Activated CD8-positive, alpha-beta T cell treated with anti-CD3 and anti-CD28 coated beads, Interleukin-2, amount 10 ng/mL, durations not matched to agents 7 days and 5 days (primary cell): ENCODE measurements at regions not wholly inside any gene's neighbourhood (a gene's known extent, or its start where the extent isn't known, plus 50 kb on each side); places are given as distances from the start of the nearest gene placed in this dataset.

Experiments used
- ATAC-seq: fragments of 150-1000 bp; cut with Tn5 transposase; one replicate; pipeline ENCODE4 v1.10.0; 2021; ENCODE audit warnings: moderate library complexity
- CTCF ChIA-PET: fragments of 350-600 bp; sonication (Branson Sonifier 250); formaldehyde crosslinking; loops from one replicate; lab custom pipeline; 2021; ENCODE audit warnings: antibody characterized with exemption; lab: Charles Lee
- POLR2A ChIA-PET: fragments of 350-600 bp; sonication (Branson Sonifier 250); formaldehyde crosslinking; loops from one replicate; lab custom pipeline; 2021; ENCODE audit warnings: antibody characterized with exemption; lab: Charles Lee
- DNase-seq: peaks from one replicate; pipeline ENCODE4 v3.0.0-alpha.2; 2020
- H3K27ac Mint-ChIP-seq: one replicate; pipeline ENCODE4 v1.8.0; 2021; ENCODE audit warnings: mild to moderate bottlenecking, mixed read lengths
- H3K27me3 Mint-ChIP-seq: one replicate; pipeline ENCODE4 v1.8.0; 2021; ENCODE audit warnings: low read depth, mixed read lengths
- H3K36me3 Mint-ChIP-seq: one replicate; pipeline ENCODE4 v1.8.0; 2021; ENCODE audit warnings: low read depth, mixed read lengths
- H3K4me1 Mint-ChIP-seq: one replicate; pipeline ENCODE4 v1.8.0; 2021; ENCODE audit warnings: low read depth, mixed read lengths
- H3K4me3 Mint-ChIP-seq: one replicate; pipeline ENCODE4 v1.8.0; 2021; ENCODE audit warnings: mild to moderate bottlenecking, mixed read lengths
- H3K9me3 Mint-ChIP-seq: one replicate; pipeline ENCODE4 v1.8.0; 2022; ENCODE audit warnings: mixed read lengths; ENCODE audit not compliant: insufficient read depth

DNA sequence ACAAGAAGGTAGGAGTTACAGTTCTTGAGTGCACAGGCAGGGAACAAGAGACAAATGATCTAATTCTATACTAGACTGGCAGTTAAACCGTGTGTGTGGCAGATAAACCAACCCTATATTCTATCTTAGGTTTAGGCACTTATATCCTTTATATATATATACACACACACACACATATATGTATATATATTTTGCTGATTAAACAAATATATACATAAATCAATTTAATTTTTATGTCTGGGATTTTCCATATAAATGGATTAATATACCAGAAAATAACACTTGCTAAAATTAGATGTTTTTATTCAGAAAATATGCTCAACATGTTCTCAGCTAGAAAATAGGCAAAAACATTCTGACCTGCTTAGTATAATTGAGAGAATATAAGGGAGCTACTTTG lies 887.9 kb upstream of the KLHL29 start:
- ATAC-seq (no peak), DNase-seq (no peak)
- Mint-ChIP-seq H3K27ac (no peak overlapping the region), H3K27me3 (no peaks in the 10 kb centered on the region), H3K36me3 (no peaks in the 10 kb centered on the region), H3K4me3 (no peak overlapping the region), H3K4me1 (no peaks in the 10 kb centered on the region), H3K9me3 (peaks cover 4% of the 10 kb centered on the region)
- POLR2A ChIA-PET = no interaction called here
- CTCF ChIA-PET = no interaction called here

DNA sequence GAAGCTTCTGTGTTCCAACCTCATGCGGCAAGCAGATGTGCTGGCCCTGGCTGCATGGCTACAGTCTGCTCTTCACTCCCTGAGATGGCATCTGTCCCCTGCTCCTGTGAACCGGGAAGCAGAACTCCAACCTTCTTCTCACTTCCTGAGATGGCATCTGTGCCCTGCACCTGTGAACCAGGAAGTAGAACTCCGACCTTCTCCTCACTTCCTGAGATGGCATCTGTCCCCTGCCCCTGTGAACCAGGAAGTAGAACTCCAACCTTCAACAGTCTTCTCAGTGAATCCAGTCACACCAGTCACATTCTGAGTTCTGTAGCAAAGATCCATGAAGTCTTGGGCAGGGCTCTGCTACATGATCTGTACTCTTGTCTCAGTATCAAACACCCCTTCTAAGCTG lies 887.2 kb upstream of the KLHL29 start:
- ChIA-PET POLR2A (no interaction called here), CTCF (no interaction called here)
- DNase-seq (no peak), ATAC-seq (no peak)
- Mint-ChIP-seq H3K9me3 (peaks cover 4% of the 10 kb centered on the region), H3K36me3 (no peaks in the 10 kb centered on the region), H3K27me3 (no peaks in the 10 kb centered on the region), H3K27ac (no peak overlapping the region), H3K4me3 (no peak overlapping the region), H3K4me1 (no peaks in the 10 kb centered on the region)

DNA sequence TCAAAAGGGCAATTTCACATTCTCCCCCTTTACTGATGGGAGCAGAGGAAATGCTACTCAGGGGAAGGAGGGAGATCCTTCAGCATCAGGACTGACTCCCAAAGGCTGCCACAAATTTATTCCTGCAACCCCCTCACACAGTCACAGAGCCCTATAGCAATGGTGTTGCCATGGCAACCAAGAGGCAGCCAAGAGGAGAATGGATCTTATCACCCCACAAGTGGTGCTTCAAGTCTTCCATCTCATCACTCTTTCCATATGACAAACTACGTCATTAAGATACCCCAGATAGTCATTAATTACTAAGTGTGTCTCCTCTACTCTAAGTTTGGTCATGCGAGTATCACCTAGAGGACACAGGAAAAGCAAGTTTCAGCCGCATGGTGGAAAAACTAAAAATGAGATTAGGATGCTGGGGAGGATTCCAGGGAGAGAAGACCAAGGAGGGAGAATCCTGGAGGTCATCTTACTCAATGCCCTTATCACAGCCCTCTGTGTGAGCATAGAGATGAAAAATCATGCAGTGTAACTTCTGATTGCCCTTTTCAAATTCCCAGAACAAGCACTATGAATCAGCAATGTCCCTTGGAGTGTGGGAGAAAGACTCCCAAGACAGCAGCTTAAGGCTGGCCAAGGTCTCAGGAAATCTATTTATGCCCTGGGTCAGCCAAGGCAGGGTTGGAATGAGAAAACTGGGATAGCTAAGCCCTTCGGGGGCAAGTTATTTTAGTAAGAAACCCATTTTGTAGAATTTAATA lies 885.7 kb upstream of the KLHL29 start:
- H3K36me3 Mint-ChIP-seq = no peaks in the 10 kb centered on the region
- ChIA-PET CTCF (no interaction called here), POLR2A (no interaction called here)
- DNase-seq (no peak), ATAC-seq (no peak)
- H3K4me3 Mint-ChIP-seq = no peak overlapping the region
- H3K4me1 Mint-ChIP-seq = no peaks in the 10 kb centered on the region
- H3K9me3 Mint-ChIP-seq = peaks cover 4% of the 10 kb centered on the region
- H3K27me3 Mint-ChIP-seq = no peaks in the 10 kb centered on the region
- no peak overlapping the region for H3K27ac Mint-ChIP-seq

DNA sequence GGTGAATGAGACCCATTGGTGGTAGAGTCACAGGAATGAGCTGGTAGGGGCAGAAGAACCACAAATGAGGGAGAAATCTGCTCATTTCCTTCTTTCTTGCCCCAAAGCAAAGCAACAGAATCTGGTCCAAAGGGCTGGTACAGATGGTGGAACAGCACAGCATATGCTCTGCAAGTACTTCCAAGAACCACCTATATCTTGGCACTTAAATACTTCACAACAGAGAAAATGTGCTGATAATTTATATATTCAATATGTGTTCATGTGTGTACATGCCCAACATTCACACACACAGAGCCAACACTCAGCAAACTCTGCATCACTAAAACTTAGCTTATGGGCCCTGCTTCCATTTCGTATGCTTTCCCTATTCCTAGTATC lies 884.4 kb upstream of the KLHL29 start:
- no peak overlapping the region for H3K27ac Mint-ChIP-seq
- H3K9me3 Mint-ChIP-seq = peaks cover 3% of the 10 kb centered on the region
- ChIA-PET POLR2A (interaction anchor here (0.6 kb wide), 1 partner anchor 22 kb away, joined by 4 read pairs; no protein-coding TSS in a partner anchor), CTCF (no interaction called here)
- H3K4me3 Mint-ChIP-seq = no peak overlapping the region
- ATAC-seq (no peak), DNase-seq (no peak)
- H3K4me1 Mint-ChIP-seq = no peaks in the 10 kb centered on the region
- no peaks in the 10 kb centered on the region for H3K27me3 Mint-ChIP-seq
- H3K36me3 Mint-ChIP-seq = no peaks in the 10 kb centered on the region

DNA sequence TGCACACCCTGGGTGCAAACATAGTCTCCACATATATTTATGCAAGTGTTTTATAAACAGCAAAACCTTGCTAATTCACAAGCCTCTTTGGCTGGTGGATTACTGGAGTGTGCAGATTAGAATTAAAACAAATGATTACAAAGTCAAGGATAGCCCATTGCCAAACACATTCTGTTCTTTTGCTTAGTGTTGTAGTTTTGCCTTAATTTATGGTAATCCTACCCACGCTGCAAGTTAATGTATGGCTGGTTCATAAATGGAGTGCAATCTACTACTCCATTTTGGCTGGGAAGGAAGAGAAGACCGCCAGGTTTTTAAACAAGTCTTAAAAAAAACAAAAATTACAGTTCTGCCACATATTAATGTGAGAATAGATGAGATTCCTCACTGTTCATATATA lies 883.1 kb upstream of the KLHL29 start:
- DNase-seq (no peak), ATAC-seq (no peak)
- CTCF ChIA-PET = no interaction called here
- no peaks in the 10 kb centered on the region for H3K9me3 Mint-ChIP-seq
- no peaks in the 10 kb centered on the region for H3K4me1 Mint-ChIP-seq
- no peaks in the 10 kb centered on the region for H3K27me3 Mint-ChIP-seq
- POLR2A ChIA-PET = no interaction called here
- H3K4me3 Mint-ChIP-seq = no peak overlapping the region
- H3K36me3 Mint-ChIP-seq = no peaks in the 10 kb centered on the region
- H3K27ac Mint-ChIP-seq = no peak overlapping the region

DNA sequence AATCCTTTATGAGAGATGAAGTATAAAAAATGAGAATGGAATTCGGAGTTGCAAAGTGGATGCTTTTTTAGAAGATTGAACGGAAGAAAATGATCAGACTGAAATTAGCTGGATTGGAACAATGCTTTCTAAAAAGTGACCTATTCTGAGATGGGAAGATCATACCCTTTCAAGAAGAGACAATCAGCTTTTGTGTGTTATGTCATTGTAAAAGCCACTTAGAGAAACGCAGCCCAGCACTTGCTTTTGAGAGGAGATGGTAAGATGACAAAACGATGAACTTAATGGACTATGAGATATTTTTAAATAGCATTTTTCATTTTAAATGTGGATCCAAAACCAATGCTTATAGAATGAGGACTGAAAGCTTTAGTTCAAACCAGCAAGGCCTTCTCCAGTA lies 871.4 kb upstream of the KLHL29 start:
- no peaks in the 10 kb centered on the region for H3K9me3 Mint-ChIP-seq
- no peaks in the 10 kb centered on the region for H3K36me3 Mint-ChIP-seq
- no peak for ATAC-seq
- no peak overlapping the region for H3K27ac Mint-ChIP-seq
- ChIA-PET CTCF (no interaction called here), POLR2A (no interaction called here)
- no peaks in the 10 kb centered on the region for H3K4me1 Mint-ChIP-seq
- no peak for DNase-seq
- H3K4me3 Mint-ChIP-seq = no peak overlapping the region
- no peaks in the 10 kb centered on the region for H3K27me3 Mint-ChIP-seq

GRCh38 chr2:22517141-22517540 lies 867.8 kb upstream of the KLHL29 start:
- H3K27ac Mint-ChIP-seq = no peak overlapping the region
- H3K36me3 Mint-ChIP-seq = no peaks in the 10 kb centered on the region
- no peak overlapping the region for H3K4me3 Mint-ChIP-seq
- H3K27me3 Mint-ChIP-seq = no peaks in the 10 kb centered on the region
- CTCF ChIA-PET = no interaction called here
- ATAC-seq (no peak), DNase-seq (no peak)
- POLR2A ChIA-PET = no interaction called here
- no peaks in the 10 kb centered on the region for H3K4me1 Mint-ChIP-seq
- H3K9me3 Mint-ChIP-seq = peaks cover 4% of the 10 kb centered on the region

DNA sequence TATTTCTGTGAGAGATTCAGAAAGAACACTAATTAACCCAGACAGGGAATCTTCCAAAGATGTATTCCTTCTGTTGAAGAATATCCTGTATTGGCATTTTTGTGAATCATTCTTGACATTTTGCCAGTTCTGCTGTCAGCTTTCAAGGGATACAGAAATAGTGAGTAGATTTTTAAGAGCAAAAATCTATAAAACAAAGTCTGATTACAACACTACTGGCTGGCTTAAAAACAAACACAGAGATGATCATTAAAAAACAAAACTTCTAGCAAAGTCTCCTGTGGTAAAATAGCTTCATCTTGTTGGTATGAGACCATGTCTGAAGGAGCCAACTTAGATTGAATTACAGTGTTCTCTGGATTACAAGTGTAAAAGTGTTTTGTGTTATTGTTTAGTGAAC lies 866.3 kb upstream of the KLHL29 start:
- Mint-ChIP-seq H3K36me3 (no peaks in the 10 kb centered on the region), H3K4me3 (no peak overlapping the region), H3K27ac (no peak overlapping the region), H3K4me1 (no peaks in the 10 kb centered on the region), H3K9me3 (peaks cover 4% of the 10 kb centered on the region), H3K27me3 (no peaks in the 10 kb centered on the region)
- ChIA-PET CTCF (no interaction called here), POLR2A (no interaction called here)
- no peak for DNase-seq
- no peak for ATAC-seq

- Mint-ChIP-seq H3K36me3 (no peaks in the 10 kb centered on the region), H3K4me1 (no peaks in the 10 kb centered on the region), H3K27ac (no peak overlapping the region), H3K4me3 (no peak overlapping the region), H3K27me3 (no peaks in the 10 kb centered on the region), H3K9me3 (peaks cover 4% of the 10 kb centered on the region)
- DNase-seq (no peak), ATAC-seq (no peak)
- POLR2A ChIA-PET = no interaction called here
- CTCF ChIA-PET = no interaction called here
These were observed 864.4 kb upstream of the KLHL29 start for GRCh38 chr2:22520369-22521288.

DNA sequence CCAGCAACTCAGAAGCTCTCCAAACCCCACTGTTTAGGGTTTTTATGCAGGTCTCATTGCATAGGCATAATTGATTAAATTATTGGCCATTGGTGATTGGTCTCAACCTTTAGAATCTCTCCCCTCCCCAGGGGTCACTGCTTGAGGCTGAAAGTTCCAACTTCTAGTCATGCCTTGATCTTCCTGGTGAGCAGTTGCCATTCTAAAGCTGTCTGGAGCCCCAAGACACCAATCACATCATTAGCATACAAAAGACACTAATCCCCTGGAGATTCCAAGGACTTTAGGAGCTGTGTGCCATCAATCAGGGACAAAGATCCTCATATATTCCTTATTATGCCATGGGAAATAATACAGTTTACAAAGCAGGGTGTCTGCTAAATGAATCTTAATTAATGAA lies 863.4 kb upstream of the KLHL29 start:
- ChIA-PET CTCF (no interaction called here), POLR2A (no interaction called here)
- ATAC-seq = no peak
- no peaks in the 10 kb centered on the region for H3K27me3 Mint-ChIP-seq
- no peaks in the 10 kb centered on the region for H3K4me1 Mint-ChIP-seq
- peaks cover 4% of the 10 kb centered on the region for H3K9me3 Mint-ChIP-seq
- no peak for DNase-seq
- no peak overlapping the region for H3K27ac Mint-ChIP-seq
- no peaks in the 10 kb centered on the region for H3K36me3 Mint-ChIP-seq
- no peak overlapping the region for H3K4me3 Mint-ChIP-seq

DNA sequence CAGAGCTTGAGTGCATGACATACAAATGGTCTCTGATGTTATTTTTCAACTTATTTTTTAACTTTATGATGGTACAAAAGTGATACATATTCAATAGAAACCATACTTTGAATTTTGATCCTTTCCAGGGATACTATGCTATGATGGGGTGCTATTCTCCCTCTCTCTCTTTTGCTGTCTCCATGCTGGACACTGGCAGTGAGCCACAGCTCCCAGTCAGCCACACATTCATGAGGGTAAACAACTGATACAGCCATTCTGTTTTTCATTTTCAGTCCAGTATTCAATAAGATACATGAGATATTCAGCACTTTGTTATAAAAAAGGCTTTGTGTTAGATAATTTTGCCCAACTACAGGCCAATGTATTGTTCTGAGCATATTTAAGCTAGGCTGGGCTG lies 859.3 kb upstream of the KLHL29 start:
- no peak for DNase-seq
- CTCF ChIA-PET = no interaction called here
- POLR2A ChIA-PET = no interaction called here

DNA sequence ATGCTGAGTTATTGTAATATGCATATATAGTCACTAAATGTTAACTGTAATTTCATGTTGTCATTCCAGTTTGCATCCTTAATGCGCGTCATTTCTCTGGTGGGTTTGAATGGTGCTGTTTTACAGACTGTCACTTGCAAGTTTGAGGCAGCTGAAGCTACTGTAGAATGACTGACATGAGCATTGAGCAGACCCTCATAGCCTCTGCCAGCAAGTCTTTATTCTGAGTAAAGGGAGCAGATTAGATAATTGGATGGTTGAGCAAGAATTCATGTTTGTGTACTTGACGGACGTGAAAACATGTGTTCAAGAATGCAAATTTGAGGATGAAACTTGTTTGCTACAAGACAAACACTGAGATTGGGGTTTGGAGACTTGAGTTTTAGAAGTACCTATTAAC lies 854.8 kb upstream of the KLHL29 start:
- no peak overlapping the region for H3K27ac Mint-ChIP-seq
- no peaks in the 10 kb centered on the region for H3K4me1 Mint-ChIP-seq
- POLR2A ChIA-PET = no interaction called here
- DNase-seq = no peak
- CTCF ChIA-PET = no interaction called here
- H3K9me3 Mint-ChIP-seq = peaks cover 3% of the 10 kb centered on the region
- ATAC-seq = no peak
- no peak overlapping the region for H3K4me3 Mint-ChIP-seq
- H3K36me3 Mint-ChIP-seq = no peaks in the 10 kb centered on the region
- no peaks in the 10 kb centered on the region for H3K27me3 Mint-ChIP-seq

More for the DNA sequence above, 859.3 kb upstream of the KLHL29 start:
- H3K27ac Mint-ChIP-seq = no peak overlapping the region
- H3K9me3 Mint-ChIP-seq = peaks cover 3% of the 10 kb centered on the region
- H3K4me3 Mint-ChIP-seq = no peak overlapping the region
- ATAC-seq = no peak
- H3K27me3 Mint-ChIP-seq = no peaks in the 10 kb centered on the region
- H3K36me3 Mint-ChIP-seq = no peaks in the 10 kb centered on the region
- no peaks in the 10 kb centered on the region for H3K4me1 Mint-ChIP-seq
